ENCODE measurements at regions not wholly inside any gene's neighbourhood (a gene's known extent, or its start where the extent isn't known, plus 50 kb on each side); places are given as distances from the start of the nearest gene placed in this dataset.

DNA sequence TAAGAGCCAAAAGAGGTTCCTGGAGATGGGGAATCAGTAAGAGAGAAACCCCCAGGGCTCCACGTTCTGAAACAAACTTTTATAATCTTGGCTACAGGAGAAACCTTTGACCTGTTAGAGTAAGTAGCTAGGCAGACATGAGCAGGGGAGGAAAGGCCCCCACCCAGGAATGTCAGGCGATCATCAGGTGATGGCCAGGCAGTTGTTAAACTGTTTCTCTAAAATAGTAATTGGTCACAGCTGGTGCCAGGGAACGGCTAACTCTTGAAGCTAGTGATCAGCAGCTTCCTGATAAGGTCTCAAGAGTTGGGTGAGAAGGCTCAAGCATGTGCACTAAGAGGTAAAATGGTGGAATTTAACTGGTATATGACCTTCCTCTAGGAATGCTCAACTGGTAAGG lies 263.8 kb downstream of the HDGFL1 start:
- H3K27me3 ChIP-seq (ENCODE audit: control insufficient read depth, low read length), result no peaks in the 10 kb centered on the region
- no peaks in the 10 kb centered on the region for H3K4me1 ChIP-seq (ENCODE audit: control insufficient read depth, low read length)
- H3K4me3 ChIP-seq (ENCODE audit: low read length), result no peak overlapping the region
- no peaks in the 10 kb centered on the region for H3K79me2 ChIP-seq (ENCODE audit: control insufficient read depth, low read length)
- no peaks in the 10 kb centered on the region for H3F3A ChIP-seq (ENCODE audit: control insufficient read depth, insufficient read depth)
- H4K20me1 ChIP-seq (ENCODE audit: control insufficient read depth, insufficient read depth, low read depth, low read length), result no peaks in the 10 kb centered on the region
- H3K9me2 ChIP-seq (replicated peaks; ENCODE audit: control insufficient read depth, low read length), result no peaks in the 10 kb centered on the region
- no peak overlapping the region for H3K4me2 ChIP-seq (ENCODE audit: low read length)
- no peaks in the 10 kb centered on the region for H3K9me3 ChIP-seq (ENCODE audit: control insufficient read depth, insufficient read depth, low read length)
- H3K36me3 ChIP-seq (ENCODE audit: control insufficient read depth, low read length), result no peaks in the 10 kb centered on the region
- H3K27ac ChIP-seq (ENCODE audit: low read depth, low read length), result no peak overlapping the region
- TF ChIP-seq, protein P1, sequence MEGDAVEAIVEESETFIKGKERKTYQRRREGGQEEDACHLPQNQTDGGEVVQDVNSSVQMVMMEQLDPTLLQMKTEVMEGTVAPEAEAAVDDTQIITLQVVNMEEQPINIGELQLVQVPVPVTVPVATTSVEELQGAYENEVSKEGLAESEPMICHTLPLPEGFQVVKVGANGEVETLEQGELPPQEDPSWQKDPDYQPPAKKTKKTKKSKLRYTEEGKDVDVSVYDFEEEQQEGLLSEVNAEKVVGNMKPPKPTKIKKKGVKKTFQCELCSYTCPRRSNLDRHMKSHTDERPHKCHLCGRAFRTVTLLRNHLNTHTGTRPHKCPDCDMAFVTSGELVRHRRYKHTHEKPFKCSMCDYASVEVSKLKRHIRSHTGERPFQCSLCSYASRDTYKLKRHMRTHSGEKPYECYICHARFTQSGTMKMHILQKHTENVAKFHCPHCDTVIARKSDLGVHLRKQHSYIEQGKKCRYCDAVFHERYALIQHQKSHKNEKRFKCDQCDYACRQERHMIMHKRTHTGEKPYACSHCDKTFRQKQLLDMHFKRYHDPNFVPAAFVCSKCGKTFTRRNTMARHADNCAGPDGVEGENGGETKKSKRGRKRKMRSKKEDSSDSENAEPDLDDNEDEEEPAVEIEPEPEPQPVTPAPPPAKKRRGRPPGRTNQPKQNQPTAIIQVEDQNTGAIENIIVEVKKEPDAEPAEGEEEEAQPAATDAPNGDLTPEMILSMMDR (IDR thresholded peaks at IDR 0.05; ENCODE audit: low read depth, low read length, poor library complexity, severe bottlenecking), result no peak
- TF ChIP-seq EZH2phosphoT487 (IDR thresholded peaks at IDR 0.05; ENCODE audit: borderline replicate concordance, low read length), result no peak

DNA sequence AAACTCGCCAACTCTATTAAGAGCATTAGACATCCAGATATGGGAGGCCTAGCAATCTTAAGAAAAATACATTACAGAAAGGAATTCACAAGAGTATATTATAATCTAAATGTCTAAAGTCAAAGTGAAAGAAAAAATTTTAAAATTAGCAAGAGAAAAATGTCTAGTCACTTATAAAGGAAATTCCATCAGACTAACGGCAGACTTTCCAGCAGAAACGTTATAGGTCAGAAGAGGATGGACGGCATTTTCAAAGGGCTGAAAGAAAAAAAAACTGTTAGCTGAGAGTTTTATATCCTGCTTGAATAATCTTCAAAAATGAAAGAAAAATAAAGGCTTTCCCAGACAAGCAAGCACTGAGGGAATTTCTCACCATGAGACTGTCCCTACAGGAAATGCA lies 269.0 kb downstream of the HDGFL1 start:
- no peaks in the 10 kb centered on the region for H3K9me2 ChIP-seq (replicated peaks; ENCODE audit: control insufficient read depth, low read length)
- TF ChIP-seq, protein P1 (IDR thresholded peaks at IDR 0.05; ENCODE audit: low read depth, low read length, poor library complexity, severe bottlenecking), result no peak
- no peak for TF ChIP-seq EZH2phosphoT487 (IDR thresholded peaks at IDR 0.05; ENCODE audit: borderline replicate concordance, low read length)
- no peaks in the 10 kb centered on the region for H3K9me3 ChIP-seq (ENCODE audit: control insufficient read depth, insufficient read depth, low read length)

DNA sequence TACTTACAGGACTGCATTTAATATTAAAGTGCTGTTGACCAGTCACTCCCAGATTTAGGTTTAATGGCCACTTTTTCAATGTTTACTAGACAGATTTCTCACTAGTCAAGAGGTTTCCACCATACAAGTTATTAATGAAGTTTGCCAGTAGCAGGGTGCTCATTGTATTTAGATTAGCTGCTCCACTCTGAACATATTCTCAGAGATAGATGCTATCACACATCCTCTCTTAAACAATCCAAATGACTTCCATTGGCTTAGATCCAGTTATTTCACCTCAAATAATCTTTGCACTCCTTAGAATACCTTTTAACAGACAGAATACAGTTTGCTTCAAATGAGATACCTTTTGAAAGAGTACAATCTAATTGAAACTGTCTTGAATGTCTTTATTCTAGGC lies 276.1 kb downstream of the HDGFL1 start:
- Histone ChIP-seq H3K4me3 (ENCODE audit: low read length) (no peak overlapping the region), H3K27ac (ENCODE audit: low read depth, low read length) (no peak overlapping the region), H3K9me3 (ENCODE audit: control insufficient read depth, insufficient read depth, low read length) (no peaks in the 10 kb centered on the region), H3F3A (ENCODE audit: control insufficient read depth, insufficient read depth) (no peaks in the 10 kb centered on the region), H3K9me2 (replicated peaks; ENCODE audit: control insufficient read depth, low read length) (no peaks in the 10 kb centered on the region), H3K79me2 (ENCODE audit: control insufficient read depth, low read length) (no peaks in the 10 kb centered on the region), H3K36me3 (ENCODE audit: control insufficient read depth, low read length) (no peaks in the 10 kb centered on the region), H3K27me3 (ENCODE audit: control insufficient read depth, low read length) (no peaks in the 10 kb centered on the region), H3K4me1 (ENCODE audit: control insufficient read depth, low read length) (no peaks in the 10 kb centered on the region), H4K20me1 (ENCODE audit: control insufficient read depth, insufficient read depth, low read depth, low read length) (no peaks in the 10 kb centered on the region), H3K4me2 (ENCODE audit: low read length) (no peak overlapping the region)
- TF ChIP-seq EZH2phosphoT487 (IDR thresholded peaks at IDR 0.05; ENCODE audit: borderline replicate concordance, low read length), result no peak
- TF ChIP-seq, protein P1 (IDR thresholded peaks at IDR 0.05; ENCODE audit: low read depth, low read length, poor library complexity, severe bottlenecking), result no peak

More for the DNA sequence above, 269.0 kb downstream of the HDGFL1 start:
- Histone ChIP-seq H3K27me3 (ENCODE audit: control insufficient read depth, low read length) (no peaks in the 10 kb centered on the region), H3K4me2 (ENCODE audit: low read length) (no peak overlapping the region), H3F3A (ENCODE audit: control insufficient read depth, insufficient read depth) (no peaks in the 10 kb centered on the region), H3K4me1 (ENCODE audit: control insufficient read depth, low read length) (no peaks in the 10 kb centered on the region), H4K20me1 (ENCODE audit: control insufficient read depth, insufficient read depth, low read depth, low read length) (no peaks in the 10 kb centered on the region), H3K4me3 (ENCODE audit: low read length) (no peak overlapping the region), H3K36me3 (ENCODE audit: control insufficient read depth, low read length) (no peaks in the 10 kb centered on the region), H3K27ac (ENCODE audit: low read depth, low read length) (no peak overlapping the region), H3K79me2 (ENCODE audit: control insufficient read depth, low read length) (no peaks in the 10 kb centered on the region)

DNA sequence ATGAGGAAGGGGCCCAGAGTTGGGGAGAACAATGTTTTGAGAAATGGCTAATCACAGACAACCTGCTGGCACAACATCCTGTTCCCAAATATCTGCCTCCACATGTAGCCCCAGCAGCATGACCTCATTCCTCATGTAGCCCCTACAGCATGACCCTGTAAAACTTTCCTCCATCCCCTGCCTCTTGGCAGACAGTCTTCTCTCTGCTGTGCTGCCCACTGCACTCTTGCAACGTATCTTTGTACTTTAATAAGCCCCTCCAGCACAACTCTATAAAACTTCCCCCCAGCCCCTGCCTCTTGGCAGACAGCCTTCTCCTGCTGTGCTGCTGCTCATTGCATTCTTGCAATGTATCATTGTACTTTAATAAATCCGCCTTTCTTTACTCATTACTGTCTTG lies 278.8 kb downstream of the HDGFL1 start:
- TF ChIP-seq, protein P1 (IDR thresholded peaks at IDR 0.05; ENCODE audit: low read depth, low read length, poor library complexity, severe bottlenecking), result no peak
- TF ChIP-seq EZH2phosphoT487 (IDR thresholded peaks at IDR 0.05; ENCODE audit: borderline replicate concordance, low read length), result no peak
- H3K9me3 ChIP-seq (ENCODE audit: control insufficient read depth, insufficient read depth, low read length), result no peaks in the 10 kb centered on the region
- no peaks in the 10 kb centered on the region for H3K36me3 ChIP-seq (ENCODE audit: control insufficient read depth, low read length)

More for the DNA sequence above, 278.8 kb downstream of the HDGFL1 start:
- H3K9me2 ChIP-seq (replicated peaks; ENCODE audit: control insufficient read depth, low read length), result no peaks in the 10 kb centered on the region
- H4K20me1 ChIP-seq (ENCODE audit: control insufficient read depth, insufficient read depth, low read depth, low read length), result no peaks in the 10 kb centered on the region
- no peak overlapping the region for H3K4me2 ChIP-seq (ENCODE audit: low read length)
- no peaks in the 10 kb centered on the region for H3K27me3 ChIP-seq (ENCODE audit: control insufficient read depth, low read length)
- no peak overlapping the region for H3K27ac ChIP-seq (ENCODE audit: low read depth, low read length)
- no peak overlapping the region for H3K4me3 ChIP-seq (ENCODE audit: low read length)
- H3F3A ChIP-seq (ENCODE audit: control insufficient read depth, insufficient read depth), result no peaks in the 10 kb centered on the region
- no peaks in the 10 kb centered on the region for H3K79me2 ChIP-seq (ENCODE audit: control insufficient read depth, low read length)
- H3K4me1 ChIP-seq (ENCODE audit: control insufficient read depth, low read length), result no peaks in the 10 kb centered on the region

Data from DOHH2 (cell line).